ENCODE measurements at regions not wholly inside any gene's neighbourhood (a gene's known extent, or its start where the extent isn't known, plus 50 kb on each side); places are given as distances from the start of the nearest gene placed in this dataset.

DNA sequence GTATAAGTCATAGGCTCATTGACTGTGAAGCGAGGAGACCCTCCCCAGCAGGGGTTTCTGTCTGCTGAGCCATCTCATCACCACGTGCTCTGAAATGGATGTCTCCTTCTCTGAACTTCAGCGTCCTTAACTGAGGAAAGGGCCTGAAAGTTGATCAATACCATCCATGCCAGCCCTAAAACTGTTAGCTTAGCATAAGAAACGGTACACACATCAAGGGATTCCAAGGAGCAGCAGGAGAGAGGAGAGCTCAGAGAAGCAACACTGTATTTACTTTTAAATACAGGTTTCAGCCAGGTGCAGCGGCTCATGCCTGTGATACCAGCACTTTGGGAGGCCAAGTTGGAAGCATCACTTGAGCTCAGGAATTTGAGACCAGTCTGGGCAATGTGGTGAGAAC lies 248.9 kb upstream of the TNRC6C start:
- TF ChIP-seq CTCF (conservative IDR thresholded peaks at IDR 0.05 in 1 of 2, IDR thresholded peaks at IDR 0.05 in 1 of 2; ENCODE audit: low read depth in 1 of 2, low read length in 2 of 2) (no peak), EZH2 (IDR thresholded peaks at IDR 0.05; ENCODE audit: low read length, missing control alignments) (no peak)
